Stomach (tissue), 4 donors: ENCODE measurements at regions not wholly inside any gene's neighbourhood (a gene's known extent, or its start where the extent isn't known, plus 50 kb on each side); places are given as distances from the start of the nearest gene placed in this dataset.
"Not testable (repeated sequence)": the region's sequence is repeated elsewhere in the genome, so short reads cannot be mapped to it uniquely, and the experiment has no call there.

Source experiments
- CTCF ChIP-seq, 7 experiments: fragments of 450-650 bp in 4 of 7; fragments of 200-600 bp in 3 of 7; sonication (generic) in 3 of 7; IDR thresholded peaks; one replicate each; pipeline ENCODE4 v1.5.1; 2016 to 2019; ENCODE audit warnings: antibody characterized with exemption in 7 of 7, control low read depth in 2 of 7, mild to moderate bottlenecking in 1 of 7
- POLR2AphosphoS5 ChIP-seq, 3 donors: sonication (generic); formaldehyde crosslinking; IDR thresholded peaks; one replicate each; pipeline ENCODE4 v1.6.1; 2016; ENCODE audit warnings: antibody characterized with exemption in 3 of 3

- not testable (repeated sequence) for TF ChIP-seq POLR2AphosphoS5, CTCF (IDR thresholded peaks at IDR 0.05)
Observed at GRCh38 chr20:54983394-54984103, 508.2 kb downstream of the DOK5 start.
